GM12878 (cell line): ENCODE measurements at regions not wholly inside any gene's neighbourhood (a gene's known extent, or its start where the extent isn't known, plus 50 kb on each side); places are given as distances from the start of the nearest gene placed in this dataset.
"Not testable (repeated sequence)": the region's sequence is repeated elsewhere in the genome, so short reads cannot be mapped to it uniquely, and the experiment has no call there.

ENCODE experiments used
- SIN3A ChIP-seq: IDR thresholded peaks from 2 replicates; pipeline ENCODE4 v1.6.1; 2012; ENCODE audit warnings: low read depth, low read length, improper control_type of control experiment
- SP1 ChIP-seq: IDR thresholded peaks from one replicate; pipeline ENCODE4 v1.6.1; 2011; ENCODE audit warnings: low read depth, low read length

DNA sequence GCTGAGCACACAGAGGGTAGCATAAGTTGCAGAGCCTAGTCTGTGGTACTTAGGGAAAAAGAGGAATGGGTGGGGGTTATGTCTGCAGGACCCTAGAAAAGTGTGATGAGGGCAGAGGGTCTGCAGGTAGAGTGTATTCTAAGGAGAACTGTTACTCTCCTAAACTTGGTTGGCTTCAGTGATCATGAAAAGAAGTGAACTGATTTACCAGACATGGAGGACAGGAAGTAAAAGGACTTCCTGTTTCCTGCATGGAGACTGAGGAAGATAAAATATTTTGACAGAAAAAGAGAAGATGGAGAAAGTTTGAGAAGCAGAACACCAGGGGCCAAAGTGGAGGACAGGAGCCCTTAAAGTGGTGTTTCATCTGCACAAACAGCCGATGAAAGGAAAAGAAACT lies 472.2 kb downstream of the TMEM121 start:
- not testable (repeated sequence) for TF ChIP-seq SP1, SIN3A
